NOMO-1 (cell line): ENCODE measurements at regions not wholly inside any gene's neighbourhood (a gene's known extent, or its start where the extent isn't known, plus 50 kb on each side); places are given as distances from the start of the nearest gene placed in this dataset.
"Not testable (repeated sequence)": the region's sequence is repeated elsewhere in the genome, so short reads cannot be mapped to it uniquely, and the experiment has no call there.

Source experiments
- DNase-seq, 2 experiments: peaks; one replicate each; lab custom pipeline; 2025; ENCODE audit not compliant: unreplicated experiment in 2 of 2; lab: John Stamatoyannopoulos, UW

DNA sequence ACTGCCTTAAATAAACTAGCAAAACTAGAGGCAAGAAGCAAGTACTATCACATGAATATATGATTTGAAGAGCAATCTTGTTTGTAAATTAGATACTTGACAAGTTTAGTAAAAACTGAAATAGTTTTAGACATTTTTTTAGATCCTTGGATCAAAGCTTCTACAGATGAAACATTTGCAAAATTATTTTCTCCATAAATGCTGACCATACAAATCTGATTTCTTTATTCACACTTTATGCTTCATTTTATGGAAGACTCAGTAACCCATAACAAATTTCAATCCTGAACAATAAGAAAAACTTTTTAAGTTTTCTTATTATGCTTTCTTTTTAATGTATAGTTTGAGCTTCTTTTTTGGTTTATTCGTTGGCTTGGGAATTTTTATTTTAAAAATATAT is 750.2 kb upstream of the SLITRK5 start:
- DNase-seq: no peak

DNA sequence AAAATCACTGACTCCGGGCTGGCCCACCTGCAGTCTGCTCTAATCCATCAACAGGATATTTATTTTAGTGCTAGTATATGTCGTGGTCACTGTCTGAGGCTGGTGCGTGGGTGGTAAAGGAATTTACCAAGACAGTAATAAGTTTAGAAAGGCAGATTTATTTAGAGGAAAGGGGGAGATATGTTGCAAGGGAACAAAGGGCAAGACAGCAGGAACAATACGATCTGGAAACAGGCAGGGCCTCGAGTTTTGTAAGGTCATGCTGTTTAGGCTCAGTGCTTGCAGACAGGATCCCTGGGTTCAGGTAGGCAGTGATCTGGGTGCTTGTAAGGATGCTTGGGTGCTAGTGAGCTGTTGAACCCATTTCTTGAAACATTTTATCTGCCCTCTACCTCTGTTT is 748.2 kb upstream of the SLITRK5 start:
- no peak for DNase-seq

DNA sequence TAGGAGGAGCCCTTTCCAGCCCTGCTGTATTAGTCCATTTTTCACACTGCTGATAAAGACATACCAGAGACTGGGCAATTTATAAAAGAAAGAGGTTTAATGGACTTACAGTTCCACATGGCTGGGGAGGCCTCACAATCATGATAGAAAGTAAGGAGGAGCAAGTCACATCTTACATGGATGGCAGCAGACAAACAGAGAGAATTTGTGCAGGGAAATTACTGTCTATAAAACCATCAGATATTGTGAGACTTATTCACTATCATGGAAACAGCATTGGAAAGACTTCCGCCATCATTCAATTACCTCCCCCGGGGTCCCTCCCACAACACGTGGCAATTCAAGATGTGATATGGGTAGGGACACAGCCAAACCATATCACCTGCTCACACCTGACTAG is 744.3 kb upstream of the SLITRK5 start:
- not testable (repeated sequence) for DNase-seq

DNA sequence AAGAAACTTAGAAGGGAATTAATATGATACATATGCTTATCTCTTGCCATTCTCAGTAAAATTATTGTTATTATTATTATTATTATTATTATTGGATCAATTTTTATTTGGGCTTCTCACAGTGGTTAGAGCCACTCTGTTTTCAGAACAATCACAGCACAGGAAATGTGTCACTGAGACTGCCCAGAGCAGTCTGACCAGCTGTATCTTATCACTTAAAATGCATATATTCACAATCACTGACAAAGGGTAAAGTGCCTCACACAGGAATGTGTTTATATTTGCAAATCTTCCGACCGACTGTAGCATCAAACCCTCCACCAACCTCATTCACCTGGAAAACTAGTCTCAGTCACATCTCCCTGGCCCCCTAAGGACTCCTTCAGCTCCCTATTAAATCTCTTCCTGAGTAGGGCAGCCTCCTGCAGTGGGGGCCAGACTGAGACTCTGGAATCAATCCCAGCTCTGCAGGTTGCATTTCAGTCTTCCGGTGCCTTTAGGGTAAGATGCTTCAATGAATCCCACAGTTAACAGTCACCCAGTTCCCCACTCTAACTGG is 738.3 kb upstream of the SLITRK5 start:
- DNase-seq: no peak

DNA sequence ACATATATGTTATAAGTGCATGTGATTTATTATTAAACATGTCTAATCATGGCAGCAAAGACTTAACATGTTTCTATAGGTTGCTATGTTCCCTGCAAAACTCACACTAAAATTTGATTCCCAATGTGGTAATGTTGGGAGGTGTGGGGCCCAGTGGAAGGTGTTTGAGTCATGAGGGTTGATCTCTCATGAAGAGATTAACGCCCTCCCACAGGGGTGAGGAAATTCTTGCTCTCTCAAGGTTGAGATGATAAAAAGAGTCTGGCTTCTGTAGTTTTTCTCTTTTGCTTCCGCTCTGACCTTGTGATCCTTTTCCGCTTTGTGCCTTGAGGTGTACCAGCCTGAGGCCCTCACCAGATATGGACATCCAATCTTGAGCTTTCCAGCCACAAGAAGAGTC is 737.5 kb upstream of the SLITRK5 start:
- no peak for DNase-seq

DNA sequence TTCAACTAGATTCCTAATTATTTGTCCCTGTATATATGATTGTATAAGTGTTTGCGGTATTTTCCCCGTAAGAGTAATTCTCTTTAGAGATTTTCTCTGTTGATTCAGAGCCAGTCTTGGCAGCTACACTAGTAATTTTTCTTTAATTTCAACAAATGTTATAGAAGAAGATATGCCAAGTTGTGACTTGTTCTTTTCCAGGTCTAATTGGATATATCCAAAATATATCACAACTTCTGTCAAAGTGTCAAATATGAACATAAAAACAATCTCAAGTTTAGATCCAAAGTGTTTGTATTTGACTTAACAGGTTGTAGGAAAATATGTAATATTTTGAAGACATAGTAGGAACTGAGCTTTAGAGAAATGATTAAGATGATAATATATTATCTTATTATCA is 733.9 kb upstream of the SLITRK5 start:
- no peak for DNase-seq

DNA sequence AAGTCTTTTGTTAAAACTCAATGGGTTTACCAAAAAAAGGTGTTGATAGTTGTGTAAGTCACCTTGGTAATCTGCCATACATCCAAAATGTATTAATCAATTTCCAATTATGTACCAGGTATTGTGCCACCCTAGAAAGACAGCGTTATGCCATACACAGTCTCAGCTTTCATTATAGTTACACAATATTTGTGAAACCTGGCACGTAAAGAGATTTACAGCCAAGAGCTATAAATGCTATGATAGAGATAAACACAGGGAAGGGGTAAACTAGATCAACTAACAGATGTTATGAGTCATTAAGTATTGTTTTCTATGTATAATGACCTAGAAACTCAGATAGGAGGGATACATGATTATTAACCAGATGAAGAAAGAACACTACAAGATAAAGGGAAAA is 725.6 kb upstream of the SLITRK5 start:
- DNase-seq: no peak

DNA sequence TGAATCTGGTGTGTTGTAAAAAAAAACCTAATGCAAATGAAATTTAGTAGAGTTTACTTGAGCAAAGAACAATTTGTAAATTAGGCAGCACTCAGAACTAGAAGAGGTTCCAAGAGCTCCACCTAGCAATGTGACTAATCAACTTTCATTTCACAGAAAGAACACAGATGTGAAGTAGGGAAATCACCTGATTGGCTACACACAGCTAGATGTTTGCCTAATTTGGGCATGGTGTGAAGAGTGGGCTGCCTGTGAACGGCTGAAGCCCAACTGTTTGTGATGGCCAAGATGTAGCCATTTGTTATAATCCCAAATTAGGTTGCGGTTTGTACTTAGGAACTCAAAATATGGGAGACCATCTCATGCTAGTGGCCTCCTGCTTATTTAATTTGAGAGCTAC is 724.4 kb upstream of the SLITRK5 start:
- no peak for DNase-seq

DNA sequence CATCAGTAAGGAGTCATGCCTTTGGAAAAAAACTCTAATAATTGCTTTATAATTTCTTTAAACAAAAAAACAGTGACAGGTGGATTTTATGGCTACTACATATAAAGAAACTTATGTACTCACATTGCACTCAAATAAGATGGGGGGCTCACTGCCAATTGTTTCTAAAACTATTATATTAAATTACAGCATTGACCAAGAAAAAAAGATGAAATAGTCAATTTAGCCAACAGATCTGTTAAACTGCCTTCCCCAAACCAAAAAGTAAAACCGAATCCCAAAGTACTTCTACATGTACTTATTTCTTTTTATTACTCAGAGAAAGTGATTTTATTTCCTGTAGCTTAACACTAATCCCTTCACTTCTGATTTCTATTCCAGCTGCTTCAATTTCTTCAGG is 716.8 kb upstream of the SLITRK5 start:
- no peak for DNase-seq

DNA sequence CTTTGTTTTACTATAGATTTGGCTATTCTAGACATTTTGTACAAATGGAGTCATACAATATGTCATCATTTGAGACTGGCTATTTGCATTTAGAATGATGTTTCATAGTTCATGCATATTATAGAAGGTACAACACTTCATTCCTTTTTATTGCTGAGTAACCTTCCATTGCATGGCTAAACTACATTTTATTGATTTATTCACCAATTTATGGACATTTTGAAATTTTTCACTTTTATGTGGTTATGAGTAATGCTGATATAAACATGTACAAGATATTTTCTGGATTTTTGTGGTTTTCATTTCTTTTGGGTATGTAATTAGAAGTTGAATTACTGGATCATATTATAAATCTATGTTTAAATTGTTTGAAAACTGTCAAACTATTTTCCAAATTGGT is 710.3 kb upstream of the SLITRK5 start:
- DNase-seq: no peak

DNA sequence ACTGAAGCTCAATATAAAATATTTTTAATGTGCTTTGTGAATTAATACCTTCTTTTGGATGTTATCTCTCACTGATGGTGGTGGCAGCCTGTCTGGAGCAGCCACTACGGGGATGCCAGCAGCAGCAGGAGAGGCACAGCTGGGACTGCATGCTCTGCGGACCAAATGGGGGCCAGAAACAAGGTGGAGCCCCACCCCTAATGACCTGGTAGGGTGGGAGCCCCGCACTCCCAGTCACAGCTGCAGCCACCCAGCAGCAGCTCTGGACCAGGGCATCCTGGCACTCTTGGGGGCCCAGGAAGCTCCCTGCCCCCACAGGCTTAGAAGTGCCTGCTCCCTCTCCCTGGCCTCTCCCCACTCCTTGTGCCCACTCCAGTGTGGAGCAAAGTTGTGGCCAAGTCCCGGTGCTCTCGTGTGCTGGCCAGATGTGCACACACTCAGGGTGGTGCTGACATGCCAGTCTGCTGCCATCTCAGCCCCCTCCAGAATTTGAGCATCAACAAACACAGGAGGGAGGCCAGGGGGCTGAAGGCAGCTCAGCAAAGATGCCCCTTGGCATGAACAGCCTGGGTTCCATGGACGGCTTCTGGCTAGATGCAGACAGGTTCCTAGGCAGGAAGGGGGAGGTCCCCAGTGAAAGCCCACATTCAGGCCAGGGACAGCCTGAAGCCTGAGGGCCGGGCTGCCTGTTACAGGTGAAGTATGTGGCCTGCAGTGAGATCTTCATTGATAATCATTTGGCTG is 696.7 kb upstream of the SLITRK5 start:
- DNase-seq: no peak

DNA sequence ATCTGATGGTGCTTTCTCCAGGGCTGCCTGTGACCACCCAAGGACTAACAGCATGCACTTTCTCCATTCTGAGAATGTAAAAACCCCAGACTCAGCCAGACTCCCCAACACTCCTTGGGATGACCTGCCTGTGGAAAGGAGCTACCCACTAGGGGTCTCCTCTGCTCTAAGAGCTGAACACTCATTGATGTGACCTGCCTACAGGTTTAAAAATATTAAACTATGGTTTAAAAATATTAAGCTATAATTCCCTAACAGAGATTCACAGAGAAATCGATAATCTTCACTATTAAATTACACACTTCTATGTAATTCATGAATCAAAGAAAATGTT is 696.2 kb upstream of the SLITRK5 start:
- DNase-seq: no peak

DNA sequence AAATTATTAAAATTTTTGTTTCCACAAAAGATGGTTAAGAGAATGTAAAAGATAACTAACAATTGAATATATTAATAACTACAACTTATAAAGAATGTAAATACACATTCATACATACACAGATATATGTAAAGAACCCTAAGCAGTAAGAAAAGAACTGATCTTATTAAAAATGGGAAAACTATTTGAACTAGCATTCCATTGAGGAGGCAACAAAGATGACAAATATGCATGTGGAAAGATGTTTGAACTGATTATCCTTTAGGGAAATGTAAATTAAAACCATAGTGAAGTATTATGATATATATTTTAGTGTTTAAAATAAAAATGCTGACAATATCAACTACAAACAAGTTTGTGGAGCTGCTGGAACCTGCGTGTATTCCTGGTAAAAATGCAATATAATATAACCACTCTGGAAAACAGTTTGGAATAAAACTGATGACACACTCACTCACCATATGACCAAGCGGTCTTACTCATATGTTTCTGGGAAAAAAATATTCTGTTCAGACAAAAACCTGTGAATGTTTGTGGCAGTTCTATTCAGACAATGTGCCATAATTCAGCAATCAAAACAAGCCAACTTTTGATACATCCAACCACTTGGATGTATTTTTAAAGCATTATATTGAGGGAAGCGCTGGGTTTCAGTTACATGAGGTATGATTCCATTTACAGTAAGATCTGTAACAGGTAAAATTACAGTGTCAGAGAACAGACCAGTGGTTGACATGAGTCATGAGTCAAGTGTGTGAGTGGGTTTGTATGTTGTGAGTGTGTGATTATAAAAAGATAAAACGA is 694.4 kb upstream of the SLITRK5 start:
- DNase-seq: no peak

DNA sequence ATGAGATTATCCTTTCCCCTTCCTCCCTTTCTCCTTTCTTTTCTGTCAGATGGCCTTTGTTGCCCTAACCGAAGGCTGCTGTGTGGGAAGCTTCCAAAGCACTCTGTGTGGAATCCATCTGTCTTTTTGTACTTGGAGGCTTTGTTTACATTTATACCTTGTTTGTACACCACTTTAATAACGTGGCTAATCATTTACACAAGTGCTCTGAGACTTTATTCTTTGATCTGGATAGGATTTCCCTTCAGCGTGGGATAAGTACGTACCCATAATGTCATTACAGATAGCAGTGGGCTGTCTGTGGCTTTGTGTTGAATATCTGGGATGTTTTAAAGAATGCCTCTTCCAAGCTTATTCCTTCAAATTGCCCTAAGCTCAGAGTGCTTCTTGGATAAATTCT is 684.7 kb upstream of the SLITRK5 start:
- DNase-seq: no peak

DNA sequence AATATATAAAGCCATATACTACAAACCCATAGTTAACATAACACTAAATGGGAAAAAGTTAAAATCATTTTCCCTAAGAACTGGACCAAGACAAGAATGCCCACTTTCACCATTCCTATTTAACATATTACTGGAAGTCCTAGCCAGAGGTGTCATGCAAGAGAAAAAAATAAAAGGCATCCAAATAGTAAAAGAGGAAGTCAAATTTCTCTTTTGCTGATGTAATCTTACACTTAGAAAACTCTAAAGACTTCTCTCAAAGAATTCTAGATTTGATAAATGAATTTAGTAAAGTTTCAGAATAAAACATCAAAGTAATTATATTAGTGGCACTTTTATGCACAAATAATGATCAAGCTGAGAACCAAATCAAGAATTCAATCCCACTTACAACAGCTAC is 678.9 kb upstream of the SLITRK5 start:
- peak in 1 of 2 experiments; percentile 37 for DNase-seq

DNA sequence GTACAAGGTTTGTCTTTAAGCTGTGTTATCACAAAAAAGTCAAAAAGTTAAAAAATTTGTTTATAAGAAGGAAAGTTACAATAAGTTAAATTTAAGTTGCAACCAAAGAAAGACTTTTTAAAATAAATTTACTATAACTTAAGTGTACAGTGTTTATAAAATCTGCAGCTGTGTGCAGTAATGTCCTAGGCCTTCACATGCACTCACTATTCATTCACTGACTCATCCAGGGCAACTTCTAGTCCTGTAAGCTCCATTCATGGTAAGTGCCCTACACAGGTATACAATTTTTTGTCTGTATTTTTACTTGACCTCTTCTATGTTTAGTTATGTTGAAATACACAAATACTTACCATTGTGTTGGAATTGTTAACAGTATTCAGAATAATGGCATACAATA is 667.9 kb upstream of the SLITRK5 start:
- DNase-seq: no peak

DNA sequence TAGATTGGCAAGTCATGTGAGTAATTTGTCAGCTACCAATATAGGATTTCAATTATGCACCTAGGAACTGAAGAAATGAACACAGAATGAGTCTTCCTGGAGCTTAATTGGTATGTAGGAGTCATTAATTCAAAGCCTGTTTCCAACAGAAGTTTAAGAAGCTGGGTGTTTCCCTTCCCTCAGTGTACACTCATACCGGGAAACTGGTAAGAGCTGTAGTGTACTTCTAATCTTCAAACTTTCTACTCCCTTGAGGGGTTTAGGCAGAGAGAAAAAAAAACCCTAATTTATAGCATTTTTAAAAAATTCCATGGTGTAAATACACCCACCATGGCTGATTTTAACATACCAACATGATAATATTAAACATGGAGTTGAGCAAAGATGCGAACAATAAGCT is 665.7 kb upstream of the SLITRK5 start:
- DNase-seq: no peak

DNA sequence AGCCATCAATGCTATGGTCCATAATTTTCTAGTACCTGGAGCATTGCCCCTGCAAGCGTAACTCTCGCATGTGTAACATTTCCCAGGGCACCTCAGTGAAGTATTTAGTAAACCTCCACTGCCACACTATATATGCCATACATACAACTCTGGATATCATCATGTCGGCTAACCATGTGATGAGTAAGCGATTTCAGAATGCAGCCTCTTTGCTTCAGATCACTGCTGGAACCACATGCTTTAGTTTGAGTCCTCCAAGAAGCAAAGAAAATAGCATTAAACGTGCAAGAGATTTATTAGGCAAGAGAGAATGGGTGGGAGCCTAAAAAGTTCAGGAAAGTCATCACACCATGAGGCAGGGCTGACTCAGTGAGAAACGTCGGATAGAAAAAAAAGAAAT is 635.6 kb upstream of the SLITRK5 start:
- no peak for DNase-seq

DNA sequence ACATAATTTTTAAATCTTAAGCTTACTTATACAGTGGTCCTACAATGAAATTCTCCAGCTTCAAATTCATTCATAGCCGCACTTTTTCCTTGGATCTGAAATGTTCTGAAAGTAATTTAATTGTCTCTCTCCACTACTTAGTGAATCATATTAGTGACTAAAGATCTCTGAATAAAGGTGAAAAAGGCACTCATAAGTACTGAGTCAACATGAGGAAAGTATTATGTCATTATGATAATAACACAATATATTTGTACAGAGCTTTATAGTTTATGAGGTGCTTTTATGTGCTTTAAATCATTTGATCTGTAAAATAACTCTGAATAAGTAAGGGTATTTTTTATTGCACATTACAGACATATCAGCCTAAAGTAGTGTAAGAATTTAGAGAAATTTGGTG is 628.2 kb upstream of the SLITRK5 start:
- DNase-seq: no peak

DNA sequence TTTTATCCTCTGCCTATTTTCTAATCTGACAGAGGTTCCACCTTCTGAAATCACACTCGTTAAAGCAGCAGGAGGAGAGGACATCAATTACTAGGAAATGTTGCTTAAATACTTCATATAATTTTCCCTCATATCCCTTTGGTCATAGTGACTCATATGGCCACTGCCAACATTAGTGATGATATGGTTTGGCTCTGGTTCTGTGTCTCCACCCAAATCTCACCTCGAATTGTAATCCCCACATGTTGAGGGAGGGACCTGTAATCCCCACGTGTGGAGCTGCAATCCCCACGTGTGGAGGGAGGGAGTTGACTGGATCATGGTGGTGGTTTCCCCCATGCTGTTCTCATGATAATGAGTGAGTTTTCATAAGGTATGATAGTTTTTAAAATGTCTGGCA is 618.4 kb upstream of the SLITRK5 start:
- no peak for DNase-seq

DNA sequence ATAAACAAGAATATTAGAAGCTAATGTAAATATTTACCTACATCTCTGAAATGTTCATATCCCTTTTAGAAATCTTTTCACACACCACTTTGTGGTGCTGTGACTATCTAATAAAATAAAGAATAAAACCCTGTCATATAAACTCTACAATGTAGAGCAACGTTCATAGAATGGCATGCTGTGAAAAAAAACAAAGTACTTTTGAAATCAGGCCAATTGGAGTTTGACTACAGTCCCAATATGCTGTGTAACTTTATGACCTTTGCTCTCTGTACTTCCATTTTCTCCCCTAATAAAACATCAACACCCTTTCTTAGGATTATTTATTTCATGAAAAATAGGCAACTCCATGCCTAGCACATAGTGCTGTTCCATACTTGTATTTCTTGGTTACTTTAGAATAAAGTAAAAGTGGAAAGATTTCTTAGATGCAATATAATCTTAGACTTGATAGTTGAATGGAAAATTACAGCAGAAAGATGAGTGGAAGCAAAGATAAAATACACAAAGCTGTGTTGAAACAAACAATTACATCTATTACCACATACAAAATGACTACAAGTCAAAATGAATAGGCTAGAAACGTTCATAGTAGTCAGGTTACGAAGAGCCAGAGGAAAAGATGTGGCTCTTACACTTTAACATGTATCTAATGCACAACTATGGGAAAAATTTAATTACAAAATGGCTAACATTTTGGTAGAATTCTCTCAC is 613.2 kb upstream of the SLITRK5 start:
- DNase-seq: no peak
